ENCODE measurements at regions not wholly inside any gene's neighbourhood (a gene's known extent, or its start where the extent isn't known, plus 50 kb on each side); places are given as distances from the start of the nearest gene placed in this dataset.

- Histone ChIP-seq H3K36me3 (ENCODE audit: control insufficient read depth in 4 of 4, insufficient read depth in 3 of 4, low read depth in 1 of 4, low read length in 3 of 4) (no peaks in the 10 kb centered on the region), H3K9ac (ENCODE audit: low read depth in 1 of 2, low read length in 2 of 2) (no peak overlapping the region), H3K9me3 (ENCODE audit: control insufficient read depth in 4 of 4, low read length in 3 of 4) (peaks cover 0 to 5% (median 3%) of the 10 kb centered on the region in 4 donors), H3K27me3 (ENCODE audit: control insufficient read depth in 4 of 4, insufficient read depth in 4 of 4, low read length in 3 of 4) (no peaks in the 10 kb centered on the region), H3K27ac (ENCODE audit: low read depth in 1 of 2, low read length in 2 of 2) (no peak overlapping the region), H3K4me1 (ENCODE audit: control insufficient read depth in 4 of 4, insufficient read depth in 4 of 4, low read length in 3 of 4) (no peaks in the 10 kb centered on the region), H3K4me3 (ENCODE audit: low read depth in 1 of 3, low read length in 3 of 3) (no peak overlapping the region)
- no peak for DNase-seq (ENCODE audit: low spot score)
- 50% methylated on average over 7 of the region's 7 CpGs for WGBS
- TF ChIP-seq HNF4G (IDR thresholded peaks at IDR 0.05) (no peak), YY1 (IDR thresholded peaks at IDR 0.05) (no peak), RXRA (IDR thresholded peaks at IDR 0.05) (no peak), MAX (IDR thresholded peaks at IDR 0.05) (no peak), FOXA1 (IDR thresholded peaks at IDR 0.05) (no peak), JUND (IDR thresholded peaks at IDR 0.05) (no peak), NR2F2 (IDR thresholded peaks at IDR 0.05) (no peak), ATF3 (IDR thresholded peaks at IDR 0.05) (no peak), RAD21 (IDR thresholded peaks at IDR 0.05) (no peak), SP1 (IDR thresholded peaks at IDR 0.05) (no peak), ZBTB33 (IDR thresholded peaks at IDR 0.05) (no peak), FOXA2 (IDR thresholded peaks at IDR 0.05) (no peak), TAF1 (conservative IDR thresholded peaks at IDR 0.05) (no peak), GABPA (IDR thresholded peaks at IDR 0.05 in 1 of 2, conservative IDR thresholded peaks at IDR 0.05 in 1 of 2) (no peak), EGR1 (IDR thresholded peaks at IDR 0.05; ENCODE audit: low read depth in 2 of 2) (no peak), HNF4A (conservative IDR thresholded peaks at IDR 0.05) (no peak), REST (IDR thresholded peaks at IDR 0.05) (no peak)
These were observed 441.7 kb downstream of the TYW1 start for GRCh38 chr7:67438198-67438882.

- no peaks in the 10 kb centered on the region for H3K36me3 ChIP-seq (ENCODE audit: control insufficient read depth in 4 of 4, insufficient read depth in 3 of 4, low read depth in 1 of 4, low read length in 3 of 4)
- no peaks in the 10 kb centered on the region for H3K9me3 ChIP-seq (ENCODE audit: control insufficient read depth in 4 of 4, low read length in 3 of 4)
- no peak for DNase-seq (ENCODE audit: low spot score)
- no peaks in the 10 kb centered on the region for H3K4me1 ChIP-seq (ENCODE audit: control insufficient read depth in 4 of 4, insufficient read depth in 4 of 4, low read length in 3 of 4)
- H3K4me3 ChIP-seq (ENCODE audit: low read depth in 1 of 3, low read length in 3 of 3), result no peak overlapping the region
- WGBS, result 65% methylated on average over 13 of the region's 13 CpGs
- H3K27ac ChIP-seq (ENCODE audit: low read depth in 1 of 2, low read length in 2 of 2), result no peak overlapping the region
- no peak overlapping the region for H3K9ac ChIP-seq (ENCODE audit: low read depth in 1 of 2, low read length in 2 of 2)
- no peaks in the 10 kb centered on the region for H3K27me3 ChIP-seq (ENCODE audit: control insufficient read depth in 4 of 4, insufficient read depth in 4 of 4, low read length in 3 of 4)
- TF ChIP-seq CTCF (IDR thresholded peaks at IDR 0.05; ENCODE audit: low read depth, low read length, missing input control) (no peak), HNF4A (conservative IDR thresholded peaks at IDR 0.05) (no peak), REST (IDR thresholded peaks at IDR 0.05) (no peak), YY1 (IDR thresholded peaks at IDR 0.05) (no peak), HNF4G (IDR thresholded peaks at IDR 0.05) (no peak), FOXA2 (IDR thresholded peaks at IDR 0.05) (no peak), FOXA1 (IDR thresholded peaks at IDR 0.05) (no peak), SP1 (IDR thresholded peaks at IDR 0.05) (no peak), ATF3 (IDR thresholded peaks at IDR 0.05) (no peak), TAF1 (conservative IDR thresholded peaks at IDR 0.05) (no peak)
These were observed 442.4 kb downstream of the TYW1 start for GRCh38 chr7:67438913-67439505.
